ENCODE measurements at regions not wholly inside any gene's neighbourhood (a gene's known extent, or its start where the extent isn't known, plus 50 kb on each side); places are given as distances from the start of the nearest gene placed in this dataset.
A peak's percentile ranks its signal among the peaks of the same experiment; 100 is the strongest.

DNA sequence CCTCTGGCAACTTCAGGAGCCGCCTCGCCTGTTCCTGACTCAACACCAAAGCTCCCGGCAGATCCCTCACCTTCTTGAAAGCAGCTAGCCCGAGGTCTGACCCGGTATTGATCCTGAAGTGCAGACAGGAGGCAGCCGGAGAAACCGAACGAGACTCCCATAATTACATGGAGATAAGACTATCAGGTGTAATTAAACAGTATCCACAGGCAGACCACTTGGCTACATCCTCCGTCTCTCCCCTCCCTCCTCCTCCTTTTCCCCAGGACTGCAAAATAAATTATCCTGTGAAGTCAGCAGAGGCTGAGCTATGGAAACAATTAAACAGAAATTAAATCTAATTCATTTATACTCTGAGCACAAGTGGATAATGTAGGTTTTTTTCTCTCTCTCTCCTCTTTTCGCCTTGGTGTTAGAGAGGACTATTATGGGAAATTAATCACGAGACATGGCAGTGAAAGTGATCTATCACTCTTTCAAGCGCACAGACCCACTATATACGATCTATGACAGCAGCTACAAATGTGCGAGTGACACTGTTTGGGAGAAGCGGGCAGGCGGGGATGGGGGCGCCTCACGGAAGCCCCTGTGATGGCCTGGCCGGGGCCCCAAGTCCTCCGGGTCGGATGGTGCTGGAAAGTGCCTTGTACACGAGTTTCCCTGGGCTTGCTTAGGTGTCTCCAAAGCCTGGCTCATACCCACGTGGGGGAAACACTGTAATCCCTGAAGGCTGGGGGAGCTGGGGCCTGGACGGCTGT lies 92.8 kb downstream of the RBFOX3 start:
- Mint-ChIP-seq H3K4me1 (peaks cover 12% of the 10 kb centered on the region), H3K27me3 (ENCODE audit: low read depth) (peaks cover 4% of the 10 kb centered on the region; the same call in 1 of the 2 replicates), H3K27ac (no peak overlapping the region), H3K4me3 (no peak overlapping the region), H3K9me3 (no peaks in the 10 kb centered on the region), H3K36me3 (no peaks in the 10 kb centered on the region)
- CTCF ChIA-PET, result interaction anchor here (0.8 to 2.4 kb wide), 4 partner anchors 9 to 141 kb away, joined by 3 to 5 read pairs (median 4); no protein-coding TSS in a partner anchor
- ATAC-seq (no peak), DNase-seq (ENCODE audit: low spot score) (no peak)
- POLR2A ChIA-PET, result no interaction called here
- TF ChIP-seq HMGA2 (CRISPR knock-in tag; IDR thresholded peaks at IDR 0.05), result no peak
- no peak for TF ChIP-seq FOXJ3 (CRISPR knock-in tag; IDR thresholded peaks at IDR 0.05; ENCODE audit: borderline replicate concordance)
- TF ChIP-seq GTF2I (CRISPR knock-in tag; conservative IDR thresholded peaks at IDR 0.05), result no peak
- TF ChIP-seq, protein P1, sequence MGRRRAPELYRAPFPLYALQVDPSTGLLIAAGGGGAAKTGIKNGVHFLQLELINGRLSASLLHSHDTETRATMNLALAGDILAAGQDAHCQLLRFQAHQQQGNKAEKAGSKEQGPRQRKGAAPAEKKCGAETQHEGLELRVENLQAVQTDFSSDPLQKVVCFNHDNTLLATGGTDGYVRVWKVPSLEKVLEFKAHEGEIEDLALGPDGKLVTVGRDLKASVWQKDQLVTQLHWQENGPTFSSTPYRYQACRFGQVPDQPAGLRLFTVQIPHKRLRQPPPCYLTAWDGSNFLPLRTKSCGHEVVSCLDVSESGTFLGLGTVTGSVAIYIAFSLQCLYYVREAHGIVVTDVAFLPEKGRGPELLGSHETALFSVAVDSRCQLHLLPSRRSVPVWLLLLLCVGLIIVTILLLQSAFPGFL (CRISPR knock-in tag; IDR thresholded peaks at IDR 0.05; ENCODE audit: borderline replicate concordance), result no peak
- TF ChIP-seq RORB (CRISPR knock-in tag; IDR thresholded peaks at IDR 0.05), result no peak
- TF ChIP-seq GABPB1 (CRISPR knock-in tag; IDR thresholded peaks at IDR 0.05), result no peak
- TF ChIP-seq, protein P2, sequence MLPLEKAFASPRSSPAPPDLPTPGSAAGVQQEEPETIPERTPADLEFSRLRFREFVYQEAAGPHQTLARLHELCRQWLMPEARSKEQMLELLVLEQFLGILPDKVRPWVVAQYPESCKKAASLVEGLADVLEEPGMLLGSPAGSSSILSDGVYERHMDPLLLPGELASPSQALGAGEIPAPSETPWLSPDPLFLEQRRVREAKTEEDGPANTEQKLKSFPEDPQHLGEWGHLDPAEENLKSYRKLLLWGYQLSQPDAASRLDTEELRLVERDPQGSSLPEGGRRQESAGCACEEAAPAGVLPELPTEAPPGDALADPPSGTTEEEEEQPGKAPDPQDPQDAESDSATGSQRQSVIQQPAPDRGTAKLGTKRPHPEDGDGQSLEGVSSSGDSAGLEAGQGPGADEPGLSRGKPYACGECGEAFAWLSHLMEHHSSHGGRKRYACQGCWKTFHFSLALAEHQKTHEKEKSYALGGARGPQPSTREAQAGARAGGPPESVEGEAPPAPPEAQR (CRISPR knock-in tag; IDR thresholded peaks at IDR 0.05), result no peak
- TF ChIP-seq ZNF396 (CRISPR knock-in tag; IDR thresholded peaks at IDR 0.05; ENCODE audit: borderline replicate concordance), result no peak
- TF ChIP-seq NFATC4 (CRISPR knock-in tag; IDR thresholded peaks at IDR 0.05), result no peak

DNA sequence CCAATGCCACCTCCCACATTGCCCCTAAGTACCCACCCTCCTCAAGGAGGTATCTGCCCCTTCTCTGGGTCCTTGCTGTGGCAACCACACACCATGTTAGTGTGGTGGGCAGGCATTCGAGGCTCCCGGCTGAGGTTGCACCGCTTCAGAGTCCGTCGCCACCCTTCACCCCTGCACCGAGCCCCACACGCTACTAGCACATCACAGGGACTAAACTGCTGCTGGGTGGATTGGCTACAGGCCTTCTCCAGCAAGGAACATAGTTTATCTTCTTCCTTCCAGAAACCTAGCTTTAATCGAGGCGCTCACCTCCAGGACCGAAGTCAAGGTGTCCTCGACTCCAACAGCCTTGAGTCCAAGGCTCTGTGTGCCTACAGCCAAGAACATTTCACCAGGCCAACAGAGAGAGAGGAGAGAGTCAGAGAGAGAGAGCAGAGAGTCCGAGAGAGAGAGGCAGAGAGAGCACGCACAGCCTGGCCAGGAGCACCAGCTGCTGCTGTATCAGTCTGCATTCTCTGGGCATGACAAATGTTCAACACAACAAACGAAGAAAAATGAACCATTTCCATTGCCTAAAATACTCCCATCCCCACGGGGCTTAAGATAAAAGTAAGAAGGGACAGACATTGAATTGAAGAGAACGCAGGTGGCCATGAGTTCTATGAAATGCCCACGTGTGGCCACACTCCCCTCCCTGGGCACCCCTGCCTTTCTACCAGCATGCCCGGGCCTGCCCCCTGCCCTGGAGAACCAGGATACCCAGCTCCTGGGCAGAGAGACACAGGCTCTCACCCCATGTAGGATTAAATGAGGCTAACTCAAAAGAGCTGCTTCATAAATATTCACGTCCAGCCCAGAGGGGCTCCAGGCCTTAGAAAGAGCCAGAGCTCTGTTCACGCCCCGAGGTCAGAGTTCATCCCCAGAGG lies 94.9 kb downstream of the RBFOX3 start:
- POLR2A ChIA-PET, result no interaction called here
- Mint-ChIP-seq H3K4me3 (no peak overlapping the region), H3K27ac (peak overlapping the region; percentile 68)

DNA sequence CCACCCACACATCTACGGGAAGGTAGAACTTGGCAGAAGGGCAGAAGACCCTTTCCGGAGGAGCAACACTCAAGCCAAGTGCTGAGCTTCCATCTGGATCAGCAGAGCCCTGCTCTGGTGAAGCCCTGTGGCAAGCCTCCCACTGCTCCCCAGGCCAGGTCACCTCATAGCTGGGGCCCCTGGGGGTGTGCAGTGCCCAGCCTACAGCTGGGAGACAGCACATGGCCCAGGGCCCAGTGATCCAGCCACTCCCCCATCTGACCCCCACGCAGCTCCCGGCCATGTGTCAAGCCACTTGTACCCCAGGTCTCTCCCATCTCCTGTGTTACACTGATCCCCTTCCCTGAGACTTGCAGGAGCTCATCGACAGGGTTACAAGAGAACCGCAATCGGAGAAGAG lies 95.7 kb downstream of the RBFOX3 start:
- peaks cover 12% of the 10 kb centered on the region for H3K4me1 Mint-ChIP-seq
- DNase-seq (ENCODE audit: low spot score) (no peak), ATAC-seq (no peak)
- H3K27ac Mint-ChIP-seq, result no peak overlapping the region
- H3K27me3 Mint-ChIP-seq (ENCODE audit: low read depth), result peaks cover 4% of the 10 kb centered on the region; the same call in 1 of the 2 replicates
- POLR2A ChIA-PET, result no interaction called here
- H3K9me3 Mint-ChIP-seq, result peaks cover 6% of the 10 kb centered on the region
- no peaks in the 10 kb centered on the region for H3K36me3 Mint-ChIP-seq
- no peak overlapping the region for H3K4me3 Mint-ChIP-seq
- CTCF ChIA-PET, result interaction anchor here (0.8 kb wide), 1 partner anchor 114 kb away, joined by 3 read pairs; no protein-coding TSS in a partner anchor
- TF ChIP-seq PRRX2 (CRISPR knock-in tag; IDR thresholded peaks at IDR 0.05), result no peak
- TF ChIP-seq, protein P3, sequence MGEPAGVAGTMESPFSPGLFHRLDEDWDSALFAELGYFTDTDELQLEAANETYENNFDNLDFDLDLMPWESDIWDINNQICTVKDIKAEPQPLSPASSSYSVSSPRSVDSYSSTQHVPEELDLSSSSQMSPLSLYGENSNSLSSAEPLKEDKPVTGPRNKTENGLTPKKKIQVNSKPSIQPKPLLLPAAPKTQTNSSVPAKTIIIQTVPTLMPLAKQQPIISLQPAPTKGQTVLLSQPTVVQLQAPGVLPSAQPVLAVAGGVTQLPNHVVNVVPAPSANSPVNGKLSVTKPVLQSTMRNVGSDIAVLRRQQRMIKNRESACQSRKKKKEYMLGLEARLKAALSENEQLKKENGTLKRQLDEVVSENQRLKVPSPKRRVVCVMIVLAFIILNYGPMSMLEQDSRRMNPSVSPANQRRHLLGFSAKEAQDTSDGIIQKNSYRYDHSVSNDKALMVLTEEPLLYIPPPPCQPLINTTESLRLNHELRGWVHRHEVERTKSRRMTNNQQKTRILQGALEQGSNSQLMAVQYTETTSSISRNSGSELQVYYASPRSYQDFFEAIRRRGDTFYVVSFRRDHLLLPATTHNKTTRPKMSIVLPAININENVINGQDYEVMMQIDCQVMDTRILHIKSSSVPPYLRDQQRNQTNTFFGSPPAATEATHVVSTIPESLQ (CRISPR knock-in tag; IDR thresholded peaks at IDR 0.05), result no peak
- TF ChIP-seq, protein P1 (CRISPR knock-in tag; IDR thresholded peaks at IDR 0.05; ENCODE audit: borderline replicate concordance), result no peak
- TF ChIP-seq, protein P4, sequence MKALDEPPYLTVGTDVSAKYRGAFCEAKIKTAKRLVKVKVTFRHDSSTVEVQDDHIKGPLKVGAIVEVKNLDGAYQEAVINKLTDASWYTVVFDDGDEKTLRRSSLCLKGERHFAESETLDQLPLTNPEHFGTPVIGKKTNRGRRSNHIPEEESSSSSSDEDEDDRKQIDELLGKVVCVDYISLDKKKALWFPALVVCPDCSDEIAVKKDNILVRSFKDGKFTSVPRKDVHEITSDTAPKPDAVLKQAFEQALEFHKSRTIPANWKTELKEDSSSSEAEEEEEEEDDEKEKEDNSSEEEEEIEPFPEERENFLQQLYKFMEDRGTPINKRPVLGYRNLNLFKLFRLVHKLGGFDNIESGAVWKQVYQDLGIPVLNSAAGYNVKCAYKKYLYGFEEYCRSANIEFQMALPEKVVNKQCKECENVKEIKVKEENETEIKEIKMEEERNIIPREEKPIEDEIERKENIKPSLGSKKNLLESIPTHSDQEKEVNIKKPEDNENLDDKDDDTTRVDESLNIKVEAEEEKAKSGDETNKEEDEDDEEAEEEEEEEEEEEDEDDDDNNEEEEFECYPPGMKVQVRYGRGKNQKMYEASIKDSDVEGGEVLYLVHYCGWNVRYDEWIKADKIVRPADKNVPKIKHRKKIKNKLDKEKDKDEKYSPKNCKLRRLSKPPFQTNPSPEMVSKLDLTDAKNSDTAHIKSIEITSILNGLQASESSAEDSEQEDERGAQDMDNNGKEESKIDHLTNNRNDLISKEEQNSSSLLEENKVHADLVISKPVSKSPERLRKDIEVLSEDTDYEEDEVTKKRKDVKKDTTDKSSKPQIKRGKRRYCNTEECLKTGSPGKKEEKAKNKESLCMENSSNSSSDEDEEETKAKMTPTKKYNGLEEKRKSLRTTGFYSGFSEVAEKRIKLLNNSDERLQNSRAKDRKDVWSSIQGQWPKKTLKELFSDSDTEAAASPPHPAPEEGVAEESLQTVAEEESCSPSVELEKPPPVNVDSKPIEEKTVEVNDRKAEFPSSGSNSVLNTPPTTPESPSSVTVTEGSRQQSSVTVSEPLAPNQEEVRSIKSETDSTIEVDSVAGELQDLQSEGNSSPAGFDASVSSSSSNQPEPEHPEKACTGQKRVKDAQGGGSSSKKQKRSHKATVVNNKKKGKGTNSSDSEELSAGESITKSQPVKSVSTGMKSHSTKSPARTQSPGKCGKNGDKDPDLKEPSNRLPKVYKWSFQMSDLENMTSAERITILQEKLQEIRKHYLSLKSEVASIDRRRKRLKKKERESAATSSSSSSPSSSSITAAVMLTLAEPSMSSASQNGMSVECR (CRISPR knock-in tag; IDR thresholded peaks at IDR 0.05; ENCODE audit: borderline replicate concordance), result no peak
- no peak for TF ChIP-seq SP1 (CRISPR knock-in tag; conservative IDR thresholded peaks at IDR 0.05)
- TF ChIP-seq, protein P5, sequence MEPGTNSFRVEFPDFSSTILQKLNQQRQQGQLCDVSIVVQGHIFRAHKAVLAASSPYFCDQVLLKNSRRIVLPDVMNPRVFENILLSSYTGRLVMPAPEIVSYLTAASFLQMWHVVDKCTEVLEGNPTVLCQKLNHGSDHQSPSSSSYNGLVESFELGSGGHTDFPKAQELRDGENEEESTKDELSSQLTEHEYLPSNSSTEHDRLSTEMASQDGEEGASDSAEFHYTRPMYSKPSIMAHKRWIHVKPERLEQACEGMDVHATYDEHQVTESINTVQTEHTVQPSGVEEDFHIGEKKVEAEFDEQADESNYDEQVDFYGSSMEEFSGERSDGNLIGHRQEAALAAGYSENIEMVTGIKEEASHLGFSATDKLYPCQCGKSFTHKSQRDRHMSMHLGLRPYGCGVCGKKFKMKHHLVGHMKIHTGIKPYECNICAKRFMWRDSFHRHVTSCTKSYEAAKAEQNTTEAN (CRISPR knock-in tag; IDR thresholded peaks at IDR 0.05), result no peak
- TF ChIP-seq ZNF396 (CRISPR knock-in tag; IDR thresholded peaks at IDR 0.05; ENCODE audit: borderline replicate concordance), result no peak
- no peak for TF ChIP-seq RELA (CRISPR knock-in tag; IDR thresholded peaks at IDR 0.05; ENCODE audit: borderline replicate concordance)

More for the DNA sequence above, 94.9 kb downstream of the RBFOX3 start:
- CTCF ChIA-PET, result interaction anchor here (0.6 to 2.4 kb wide), 3 partner anchors 101 to 193 kb away, joined by 3 to 5 read pairs (median 3); no protein-coding TSS in a partner anchor
- peak; percentile 52 for ATAC-seq
- Mint-ChIP-seq H3K9me3 (peaks cover 6% of the 10 kb centered on the region), H3K4me1 (peaks cover 12% of the 10 kb centered on the region), H3K36me3 (no peaks in the 10 kb centered on the region), H3K27me3 (ENCODE audit: low read depth) (peaks cover 4% of the 10 kb centered on the region; the same call in 1 of the 2 replicates)
- no peak for TF ChIP-seq ZNF121 (CRISPR knock-in tag; IDR thresholded peaks at IDR 0.05)
- peak; percentile 60; the same call in 1 of the 2 replicates for TF ChIP-seq ZNF423 (CRISPR knock-in tag; IDR thresholded peaks at IDR 0.05)
- DNase-seq (ENCODE audit: low spot score), result no peak

Data from WTC11 (cell line).